Calu3 (cell line): ENCODE measurements at regions not wholly inside any gene's neighbourhood (a gene's known extent, or its start where the extent isn't known, plus 50 kb on each side); places are given as distances from the start of the nearest gene placed in this dataset.
A peak's percentile ranks its signal among the peaks of the same experiment; 100 is the strongest.

ENCODE experiments used
- BruUV-seq: library from RNA; stranded (reverse); fragments of 400-500 nt; replicated peaks from 2 replicates; lab custom pipeline; 2021; lab: Mats Ljungman, UMichigan
- CTCF ChIA-PET: fragments of 300-600 bp; sonication (Branson Sonifier 250); formaldehyde crosslinking; loops from one replicate; lab custom pipeline; 2022; ENCODE audit warnings: antibody characterized with exemption; lab: Charles Lee
- DNase-seq: peaks from one replicate; pipeline ENCODE4 v3.0.0; 2022
- H3K27ac Mint-ChIP-seq: one replicate; pipeline ENCODE4 v1.8.0; 2022; ENCODE audit warnings: mixed read lengths; ENCODE audit not compliant: unreplicated experiment
- H3K27me3 Mint-ChIP-seq: one replicate; pipeline ENCODE4 v1.8.0; 2022; ENCODE audit warnings: mixed read lengths; ENCODE audit not compliant: unreplicated experiment
- H3K36me3 Mint-ChIP-seq: one replicate; pipeline ENCODE4 v1.8.0; 2022; ENCODE audit warnings: mild to moderate bottlenecking, moderate library complexity, mixed read lengths; ENCODE audit not compliant: insufficient read depth, unreplicated experiment
- H3K4me1 Mint-ChIP-seq: one replicate; pipeline ENCODE4 v1.8.0; 2022; ENCODE audit warnings: mild to moderate bottlenecking, low read depth, mixed read lengths; ENCODE audit not compliant: unreplicated experiment
- H3K4me3 Mint-ChIP-seq: one replicate; pipeline ENCODE4 v1.8.0; 2022; ENCODE audit warnings: mild to moderate bottlenecking, low read depth, moderate library complexity, mixed read lengths; ENCODE audit not compliant: unreplicated experiment
- H3K9me3 Mint-ChIP-seq: one replicate; pipeline ENCODE4 v1.8.0; 2022; ENCODE audit warnings: low read depth, mixed read lengths; ENCODE audit not compliant: unreplicated experiment
- intact Hi-C: fragments of 100-400 bp; cut with micrococcal nuclease; formaldehyde crosslinking; loops from one replicate; pipeline ENCODE4 v1.10.0; 2022; ENCODE audit not compliant: unreplicated experiment
- TF ChIP-seq, protein P1 (sequence below): fragments of 200-600 bp; IDR thresholded peaks from one replicate; pipeline ENCODE4 v1.8.0; 2022; ENCODE audit warnings: antibody characterized with exemption; ENCODE audit not compliant: unreplicated experiment

DNA sequence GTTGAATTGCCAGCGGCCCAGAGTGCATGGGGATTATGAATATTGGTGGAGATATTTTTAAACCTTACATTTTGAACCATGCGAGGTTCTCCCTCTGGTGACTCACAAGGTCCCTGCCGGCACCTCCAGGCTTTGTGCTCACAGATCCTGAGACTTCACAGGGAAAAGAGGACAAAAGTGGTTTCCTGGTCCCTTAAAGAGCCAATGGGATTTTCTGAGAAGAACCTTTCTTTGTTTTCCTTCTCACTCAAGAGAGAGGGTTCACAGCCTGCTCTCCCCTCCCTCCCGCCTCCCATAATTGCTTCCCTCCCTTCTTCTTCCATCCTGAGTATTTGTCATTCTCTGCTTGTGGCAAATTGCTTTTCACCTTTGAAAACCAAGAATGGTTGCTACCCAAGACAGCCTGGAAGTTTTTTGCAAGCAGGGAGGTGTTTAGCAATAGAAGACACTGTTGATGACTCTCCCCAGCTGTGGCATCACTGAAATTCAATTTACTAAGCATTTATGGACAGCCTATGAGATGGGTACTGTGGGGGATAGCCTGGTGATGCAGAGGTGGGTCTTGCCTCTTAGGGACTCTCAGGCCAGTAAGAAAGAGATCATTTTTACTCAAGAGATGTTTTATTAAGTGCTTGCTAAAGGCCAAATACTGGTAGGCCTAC, 76.6 kb downstream of the CPN2 start:
- intact Hi-C loops, result no loop called here
- no peak for DNase-seq
- no peaks in the 10 kb centered on the region for H3K9me3 Mint-ChIP-seq
- H3K27ac Mint-ChIP-seq, result peak overlapping the region; percentile 86
- no peak overlapping the region for H3K4me3 Mint-ChIP-seq
- H3K36me3 Mint-ChIP-seq, result peaks cover 20% of the 10 kb centered on the region
- CTCF ChIA-PET, result no interaction called here
- BruUV-seq, result no TSS peak
- TF ChIP-seq, protein P1, sequence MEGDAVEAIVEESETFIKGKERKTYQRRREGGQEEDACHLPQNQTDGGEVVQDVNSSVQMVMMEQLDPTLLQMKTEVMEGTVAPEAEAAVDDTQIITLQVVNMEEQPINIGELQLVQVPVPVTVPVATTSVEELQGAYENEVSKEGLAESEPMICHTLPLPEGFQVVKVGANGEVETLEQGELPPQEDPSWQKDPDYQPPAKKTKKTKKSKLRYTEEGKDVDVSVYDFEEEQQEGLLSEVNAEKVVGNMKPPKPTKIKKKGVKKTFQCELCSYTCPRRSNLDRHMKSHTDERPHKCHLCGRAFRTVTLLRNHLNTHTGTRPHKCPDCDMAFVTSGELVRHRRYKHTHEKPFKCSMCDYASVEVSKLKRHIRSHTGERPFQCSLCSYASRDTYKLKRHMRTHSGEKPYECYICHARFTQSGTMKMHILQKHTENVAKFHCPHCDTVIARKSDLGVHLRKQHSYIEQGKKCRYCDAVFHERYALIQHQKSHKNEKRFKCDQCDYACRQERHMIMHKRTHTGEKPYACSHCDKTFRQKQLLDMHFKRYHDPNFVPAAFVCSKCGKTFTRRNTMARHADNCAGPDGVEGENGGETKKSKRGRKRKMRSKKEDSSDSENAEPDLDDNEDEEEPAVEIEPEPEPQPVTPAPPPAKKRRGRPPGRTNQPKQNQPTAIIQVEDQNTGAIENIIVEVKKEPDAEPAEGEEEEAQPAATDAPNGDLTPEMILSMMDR, result no peak
- H3K4me1 Mint-ChIP-seq, result peaks cover 45% of the 10 kb centered on the region
- H3K27me3 Mint-ChIP-seq, result peaks cover 4% of the 10 kb centered on the region

GRCh38 chr3:194275291-194275690, 75.8 kb downstream of the CPN2 start:
- H3K36me3 Mint-ChIP-seq, result peaks cover 19% of the 10 kb centered on the region
- peaks cover 12% of the 10 kb centered on the region for H3K27me3 Mint-ChIP-seq
- no peak for DNase-seq
- TF ChIP-seq, protein P1, result no peak
- CTCF ChIA-PET, result no interaction called here
- H3K27ac Mint-ChIP-seq, result peak overlapping the region; percentile 86
- H3K4me1 Mint-ChIP-seq, result peaks cover 38% of the 10 kb centered on the region
- peak overlapping the region; percentile 4 for H3K4me3 Mint-ChIP-seq
- intact Hi-C loops, result no loop called here
- H3K9me3 Mint-ChIP-seq, result no peaks in the 10 kb centered on the region
- BruUV-seq, result no TSS peak

DNA sequence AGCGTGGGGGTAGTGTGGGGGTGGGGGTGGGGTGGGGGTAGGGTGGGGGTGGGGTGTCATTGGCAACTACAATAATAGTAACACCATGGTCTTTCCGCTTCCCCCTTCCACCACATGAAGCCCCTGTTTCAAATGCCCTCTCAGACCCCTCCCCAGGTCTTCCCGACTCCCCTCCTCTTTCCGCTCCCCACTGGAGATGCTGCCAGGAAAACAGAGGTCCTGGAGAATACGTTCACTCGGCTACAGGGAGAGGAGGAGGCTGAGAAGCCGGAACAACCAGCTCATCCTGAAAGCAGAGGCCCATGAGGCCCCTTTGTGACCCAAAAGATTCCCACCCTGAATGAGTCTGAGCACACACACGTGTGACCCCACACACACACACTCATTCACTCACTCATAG, 75.4 kb downstream of the CPN2 start:
- intact Hi-C loops, result no loop called here
- Mint-ChIP-seq H3K36me3 (peaks cover 16% of the 10 kb centered on the region), H3K27ac (peak overlapping the region; percentile 86), H3K4me1 (peaks cover 34% of the 10 kb centered on the region), H3K27me3 (peaks cover 15% of the 10 kb centered on the region), H3K9me3 (no peaks in the 10 kb centered on the region), H3K4me3 (peak overlapping the region; percentile 4)
- BruUV-seq, result no TSS peak
- DNase-seq, result no peak
- TF ChIP-seq, protein P1, result no peak
- CTCF ChIA-PET, result interaction anchor here (0.6 kb wide), 1 partner anchor 240 kb away, joined by 3 read pairs; no protein-coding TSS in a partner anchor

- Mint-ChIP-seq H3K36me3 (peaks cover 15% of the 10 kb centered on the region), H3K27ac (peak overlapping the region; percentile 86), H3K4me1 (peaks cover 30% of the 10 kb centered on the region), H3K4me3 (no peak overlapping the region), H3K9me3 (no peaks in the 10 kb centered on the region), H3K27me3 (peaks cover 19% of the 10 kb centered on the region)
- no peak for DNase-seq
- intact Hi-C loops, result no loop called here
- BruUV-seq, result no TSS peak
- CTCF ChIA-PET, result no interaction called here
- TF ChIP-seq, protein P1, result no peak
These were observed 74.4 kb downstream of the CPN2 start for GRCh38 chr3:194276768-194277103.
